Mesendoderm (in vitro differentiated cells): ENCODE measurements at regions not wholly inside any gene's neighbourhood (a gene's known extent, or its start where the extent isn't known, plus 50 kb on each side); places are given as distances from the start of the nearest gene placed in this dataset.
A peak's percentile ranks its signal among the peaks of the same experiment; 100 is the strongest.
"Not testable (repeated sequence)": the region's sequence is repeated elsewhere in the genome, so short reads cannot be mapped to it uniquely, and the experiment has no call there.

ENCODE experiments used
- DNase-seq: peaks from one replicate; pipeline ENCODE4 v3.0.0; 2013
- H2AK5ac ChIP-seq: 2 replicates; pipeline ENCODE4 v1.6.1; 2013; ENCODE audit warnings: low read length, inconsistent platforms
- H2BK120ac ChIP-seq: 2 replicates; pipeline ENCODE4 v1.6.1; 2013; ENCODE audit warnings: low read depth, mild to moderate bottlenecking, low read length, moderate library complexity, mixed read lengths
- H2BK15ac ChIP-seq: replicated peaks from 2 replicates; pipeline ENCODE4 v1.6.1; 2013; ENCODE audit warnings: low read depth, mild to moderate bottlenecking, moderate library complexity
- H2BK5ac ChIP-seq: 2 replicates; pipeline ENCODE4 v1.6.1; 2013; ENCODE audit warnings: low read length, inconsistent platforms
- H3K18ac ChIP-seq: 2 replicates; pipeline ENCODE4 v1.6.1; 2013; ENCODE audit warnings: mild to moderate bottlenecking, low read length, mixed read lengths
- H3K23ac ChIP-seq: one replicate; pipeline ENCODE4 v1.6.1; 2013; ENCODE audit warnings: low read length
- H3K27ac ChIP-seq: 2 replicates; pipeline ENCODE4 v1.5.1; 2013; ENCODE audit warnings: low read depth, mild to moderate bottlenecking, inconsistent platforms, low read length, moderate library complexity
- H3K27me3 ChIP-seq: 2 replicates; pipeline ENCODE4 v1.6.1; 2013; ENCODE audit warnings: low read length, control low read depth, mild to moderate bottlenecking, inconsistent platforms; ENCODE audit not compliant: insufficient read depth, poor library complexity
- H3K36me3 ChIP-seq: 2 replicates; pipeline ENCODE4 v1.6.1; 2013; ENCODE audit warnings: low read length, inconsistent platforms; ENCODE audit not compliant: control insufficient read depth, insufficient read depth
- H3K4ac ChIP-seq: one replicate; pipeline ENCODE4 v1.6.1; 2013; ENCODE audit warnings: low read depth, mild to moderate bottlenecking, low read length, moderate library complexity
- H3K4me1 ChIP-seq: 2 replicates; pipeline ENCODE4 v1.6.1; 2013; ENCODE audit warnings: low read depth, low read length, inconsistent platforms; ENCODE audit not compliant: control insufficient read depth
- H3K4me2 ChIP-seq: 2 replicates; pipeline ENCODE4 v1.6.1; 2013; ENCODE audit warnings: low read length
- H3K4me3 ChIP-seq: 2 replicates; pipeline ENCODE4 v1.5.1; 2013; ENCODE audit warnings: mild to moderate bottlenecking, low read length
- H3K56ac ChIP-seq: one replicate; pipeline ENCODE4 v1.6.1; 2013; ENCODE audit warnings: low read length
- H3K79me1 ChIP-seq: 2 replicates; pipeline ENCODE4 v1.6.1; 2013; ENCODE audit warnings: low read length, inconsistent platforms
- H3K79me2 ChIP-seq: 2 replicates; pipeline ENCODE4 v1.6.1; 2013; ENCODE audit warnings: mild to moderate bottlenecking, low read length; ENCODE audit not compliant: control insufficient read depth, insufficient read depth
- H3K9ac ChIP-seq: 2 replicates; pipeline ENCODE4 v1.6.1; 2013; ENCODE audit warnings: low read length, inconsistent platforms
- H4K5ac ChIP-seq: one replicate; pipeline ENCODE4 v1.6.1; 2013; ENCODE audit warnings: low read length
- H4K8ac ChIP-seq: one replicate; pipeline ENCODE4 v1.6.1; 2013; ENCODE audit warnings: low read depth, mild to moderate bottlenecking, control low read depth, low read length, moderate library complexity
- WGBS: extraction: QIAGEN DNeasy Blood & Tissue Kit; methylation state at CpG from one replicate; pipeline ENCODE4 v1.1.7; 2013; ENCODE audit warnings: low lambda C conversion rate, missing lambda C conversion rate; ENCODE audit not compliant: insufficient coverage; ENCODE audit errors: extremely low coverage; 5-methylcytosine and 5-hydroxymethylcytosine counted together

DNA sequence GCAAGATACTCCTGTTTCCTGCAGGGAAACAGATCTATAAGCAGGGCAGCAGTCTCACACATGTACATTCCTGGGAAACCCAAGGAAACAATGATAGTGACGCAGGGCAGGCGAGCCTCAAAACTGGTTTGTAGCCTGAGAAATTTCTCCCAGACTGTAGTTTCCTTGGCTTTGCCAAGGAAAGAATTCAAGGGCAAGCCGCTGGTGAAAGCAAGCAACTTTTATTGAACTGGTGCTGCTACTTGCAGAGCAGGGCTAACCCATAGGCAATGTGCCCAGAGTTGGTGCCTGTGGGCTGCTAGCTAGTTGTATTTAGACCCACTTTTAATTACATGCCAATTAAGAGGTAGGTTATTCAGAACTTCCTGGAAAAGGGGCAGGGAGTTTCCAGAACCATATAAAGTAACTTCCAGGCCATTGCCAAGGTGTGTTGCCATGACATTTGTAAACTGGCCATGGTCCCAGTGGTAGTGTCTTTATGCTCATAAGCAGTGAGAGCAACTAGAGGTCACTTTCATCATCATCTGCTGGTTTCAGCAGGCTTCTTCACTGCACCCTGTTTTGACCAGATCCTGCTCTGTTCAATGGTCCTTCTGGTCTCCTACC is 92.0 kb downstream of the PPIAL4A start:
- DNase-seq, H4K5ac ChIP-seq, H3K27ac ChIP-seq, H3K9ac ChIP-seq, H3K23ac ChIP-seq, H2BK5ac ChIP-seq, H3K4me1 ChIP-seq, H3K18ac ChIP-seq, H3K27me3 ChIP-seq, H3K56ac ChIP-seq, H3K79me2 ChIP-seq, H4K8ac ChIP-seq, H3K4me3 ChIP-seq, H2BK15ac ChIP-seq, H2BK120ac ChIP-seq, H3K36me3 ChIP-seq, H3K79me1 ChIP-seq, H3K4ac ChIP-seq, H3K4me2 ChIP-seq, H2AK5ac ChIP-seq: not testable (repeated sequence)
- no CpG with 5 or more reads among the region's 3 CpGs for WGBS

DNA sequence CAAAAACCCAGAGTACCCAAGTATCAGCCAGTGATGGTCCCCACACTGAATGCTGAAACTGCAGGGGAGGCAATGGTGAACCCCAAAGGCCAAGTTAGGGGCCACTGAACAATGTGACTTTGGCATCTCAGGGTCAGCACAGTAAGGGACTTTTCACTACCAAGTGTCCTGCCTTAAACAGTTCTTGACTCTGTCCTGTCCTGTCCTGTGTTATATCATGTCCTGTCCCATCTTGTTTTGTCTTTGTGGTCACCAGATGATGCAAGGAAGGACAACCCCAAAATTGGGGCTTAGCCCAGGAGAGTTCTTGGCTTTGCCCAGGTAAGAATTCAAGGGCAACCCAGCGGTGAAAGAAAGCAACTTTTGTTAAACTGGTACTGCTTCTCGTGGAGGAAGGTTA is 105.0 kb downstream of the PPIAL4A start:
- H3K9ac ChIP-seq, H2BK15ac ChIP-seq, H3K18ac ChIP-seq, H3K4ac ChIP-seq, H3K4me2 ChIP-seq, H3K27ac ChIP-seq, DNase-seq, H3K4me3 ChIP-seq, H2BK5ac ChIP-seq, H3K79me2 ChIP-seq, H3K23ac ChIP-seq, H2BK120ac ChIP-seq, H4K5ac ChIP-seq, H3K79me1 ChIP-seq, H3K36me3 ChIP-seq, H4K8ac ChIP-seq, H3K56ac ChIP-seq, H3K27me3 ChIP-seq, H2AK5ac ChIP-seq, H3K4me1 ChIP-seq: not testable (repeated sequence)
- WGBS = no CpG with 5 or more reads among the region's 2 CpGs

DNA sequence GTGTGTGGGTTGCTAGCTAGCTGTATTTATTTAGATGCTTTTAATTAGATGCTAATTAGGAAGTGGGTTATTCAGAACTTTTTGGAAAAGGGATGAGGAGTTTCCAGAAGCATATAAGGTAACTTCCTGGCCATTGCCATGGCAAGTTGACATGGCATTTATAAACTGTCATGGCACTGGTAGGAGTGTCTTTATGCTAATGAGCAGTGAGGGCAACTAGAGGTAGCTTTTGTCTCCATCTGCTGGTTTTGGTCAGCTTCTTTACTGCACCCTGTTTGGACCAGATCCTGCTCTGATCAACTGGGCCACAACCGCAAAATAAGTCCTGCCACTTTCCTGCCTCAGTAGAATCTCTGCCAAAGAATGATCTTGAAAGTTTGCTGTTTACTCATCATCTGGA is 105.5 kb downstream of the PPIAL4A start:
- H3K9ac ChIP-seq, H2BK5ac ChIP-seq, H2BK15ac ChIP-seq, H3K18ac ChIP-seq, H2BK120ac ChIP-seq, H3K56ac ChIP-seq, H2AK5ac ChIP-seq, H3K4me1 ChIP-seq, H3K27ac ChIP-seq, H3K79me2 ChIP-seq, H3K79me1 ChIP-seq, H3K4me2 ChIP-seq, H3K23ac ChIP-seq, H3K36me3 ChIP-seq, DNase-seq, H3K4me3 ChIP-seq, H3K4ac ChIP-seq, H4K8ac ChIP-seq, H4K5ac ChIP-seq, H3K27me3 ChIP-seq: not testable (repeated sequence)
- WGBS = no CpG with 5 or more reads among the region's 1 CpG

DNA sequence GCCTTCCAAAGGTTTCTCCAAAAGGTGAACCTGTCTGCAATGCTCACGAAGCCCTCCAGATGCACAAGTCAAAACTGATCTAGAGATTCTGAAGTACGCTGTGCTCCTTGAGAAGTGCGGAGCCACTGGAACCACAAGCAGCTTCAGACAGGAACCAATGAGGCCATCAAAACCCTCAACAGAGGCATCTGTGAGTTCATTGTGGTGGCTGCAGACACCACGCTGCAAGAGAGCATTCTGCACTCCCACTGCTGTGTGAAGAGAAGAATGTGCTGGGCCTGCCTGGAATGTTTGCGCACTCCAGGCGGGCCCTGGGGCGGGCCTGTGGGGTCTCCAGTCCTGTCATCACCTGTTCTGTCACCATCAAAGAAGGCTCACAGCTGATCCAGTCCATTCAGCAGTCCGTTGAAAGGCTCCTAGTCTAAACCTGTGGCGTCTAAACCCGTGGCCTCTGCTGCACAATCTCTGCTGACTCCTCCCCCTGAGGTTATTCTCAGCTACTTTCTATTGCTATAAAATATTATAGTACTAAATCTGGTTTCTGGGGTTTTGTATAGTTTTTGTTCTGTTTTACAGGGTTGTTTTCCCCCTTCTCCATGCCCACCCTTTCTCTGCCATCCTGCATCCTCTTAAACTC is 111.6 kb downstream of the PPIAL4A start:
- not testable (repeated sequence) for H3K27me3 ChIP-seq, H3K4ac ChIP-seq, H3K27ac ChIP-seq, H3K36me3 ChIP-seq, DNase-seq, H3K4me3 ChIP-seq, H3K79me1 ChIP-seq, H2BK15ac ChIP-seq, H4K5ac ChIP-seq, H4K8ac ChIP-seq, H3K9ac ChIP-seq, H2BK120ac ChIP-seq, H3K18ac ChIP-seq, H3K4me1 ChIP-seq, H2BK5ac ChIP-seq, H3K56ac ChIP-seq, H2AK5ac ChIP-seq, H3K79me2 ChIP-seq, H3K23ac ChIP-seq, H3K4me2 ChIP-seq
- no CpG with 5 or more reads among the region's 10 CpGs for WGBS

DNA sequence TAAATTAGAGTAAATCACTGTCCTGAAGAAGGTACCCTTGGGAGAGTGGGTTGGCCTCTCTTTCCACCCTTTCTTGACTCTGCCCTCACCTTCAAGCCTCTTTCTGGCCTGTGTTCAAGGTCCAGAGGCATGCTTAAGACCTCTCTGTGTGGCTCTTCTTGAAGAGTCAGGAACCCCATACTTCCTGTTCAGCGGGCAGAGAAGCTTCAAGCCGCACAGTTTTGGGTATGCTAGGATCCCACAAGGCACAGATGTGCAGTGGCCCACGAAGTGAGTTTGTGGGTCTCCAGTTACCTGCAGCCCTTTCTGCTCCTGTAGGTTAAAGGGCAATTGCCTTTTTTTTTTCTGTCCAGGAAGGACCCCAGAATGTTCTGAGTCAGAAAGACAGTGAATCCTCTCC is 113.7 kb downstream of the PPIAL4A start:
- H3K56ac ChIP-seq, H3K4me2 ChIP-seq, H3K9ac ChIP-seq, H3K36me3 ChIP-seq, H3K4me3 ChIP-seq, H3K27me3 ChIP-seq, H4K5ac ChIP-seq, H3K4me1 ChIP-seq, H2BK15ac ChIP-seq, H2BK120ac ChIP-seq, H2AK5ac ChIP-seq, H3K18ac ChIP-seq, H2BK5ac ChIP-seq, H4K8ac ChIP-seq, H3K4ac ChIP-seq, H3K79me2 ChIP-seq, H3K79me1 ChIP-seq, DNase-seq, H3K23ac ChIP-seq, H3K27ac ChIP-seq: not testable (repeated sequence)
- WGBS = no CpG with 5 or more reads among the region's 3 CpGs

DNA sequence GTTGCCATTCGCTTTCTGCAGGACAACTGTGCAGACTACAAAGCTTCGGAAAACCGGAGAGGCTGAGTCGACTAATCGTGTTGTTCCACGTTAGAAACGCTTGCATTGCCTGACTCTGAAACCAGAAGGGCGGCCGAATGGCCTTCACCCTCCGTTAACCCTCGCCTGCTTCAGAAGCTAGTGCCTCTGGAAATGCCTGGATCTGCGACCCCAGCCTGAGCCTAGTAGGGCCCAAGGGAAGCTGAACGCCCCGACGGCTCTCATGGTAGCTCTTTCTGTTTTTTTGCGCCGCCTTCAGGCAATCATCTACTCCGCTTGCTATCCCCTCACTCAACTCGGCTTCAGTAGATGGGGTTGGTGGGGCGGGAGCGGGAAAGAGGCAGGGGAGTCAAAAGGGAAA is 117.3 kb downstream of the PPIAL4A start:
- H3K23ac ChIP-seq, H3K79me1 ChIP-seq, H2BK120ac ChIP-seq, H4K5ac ChIP-seq, H3K9ac ChIP-seq, H3K4ac ChIP-seq, H2BK15ac ChIP-seq, H3K27ac ChIP-seq, H3K4me3 ChIP-seq, H2BK5ac ChIP-seq, H3K36me3 ChIP-seq, H2AK5ac ChIP-seq, H3K4me1 ChIP-seq, H3K4me2 ChIP-seq, H4K8ac ChIP-seq, H3K56ac ChIP-seq, H3K18ac ChIP-seq, H3K27me3 ChIP-seq, H3K79me2 ChIP-seq: not testable (repeated sequence)
- WGBS = no CpG with 5 or more reads among the region's 21 CpGs
- peak; percentile 62 for DNase-seq
